GM21576 (cell line): ENCODE measurements at regions not wholly inside any gene's neighbourhood (a gene's known extent, or its start where the extent isn't known, plus 50 kb on each side); places are given as distances from the start of the nearest gene placed in this dataset.

ENCODE experiments used
- ATAC-seq: cut with Tn5 transposase; IDR thresholded peaks from one replicate; pipeline ENCODE4 v1.9.1; 2021; ENCODE audit warnings: mild to moderate bottlenecking, moderate library complexity; ENCODE audit not compliant: unreplicated experiment

DNA sequence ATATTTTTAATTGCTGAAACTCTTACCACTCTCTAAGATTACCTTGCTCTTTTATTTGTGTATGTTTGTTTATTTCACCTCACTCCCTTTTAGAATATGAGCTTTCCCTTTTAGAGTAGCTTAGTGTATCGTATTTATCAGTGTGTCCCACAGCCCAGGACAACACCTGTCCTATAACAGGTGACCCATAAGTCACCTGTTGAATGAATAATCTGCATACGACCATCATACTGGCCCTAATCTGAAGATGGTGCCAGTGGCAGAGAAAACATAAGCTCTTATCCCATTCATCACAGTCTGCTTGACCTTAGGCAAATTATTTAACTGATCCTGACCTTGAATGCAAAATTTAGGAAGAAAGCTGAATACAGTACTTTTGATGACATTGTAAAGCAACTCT lies 254.6 kb upstream of the NR2F2 start:
- no peak for ATAC-seq

DNA sequence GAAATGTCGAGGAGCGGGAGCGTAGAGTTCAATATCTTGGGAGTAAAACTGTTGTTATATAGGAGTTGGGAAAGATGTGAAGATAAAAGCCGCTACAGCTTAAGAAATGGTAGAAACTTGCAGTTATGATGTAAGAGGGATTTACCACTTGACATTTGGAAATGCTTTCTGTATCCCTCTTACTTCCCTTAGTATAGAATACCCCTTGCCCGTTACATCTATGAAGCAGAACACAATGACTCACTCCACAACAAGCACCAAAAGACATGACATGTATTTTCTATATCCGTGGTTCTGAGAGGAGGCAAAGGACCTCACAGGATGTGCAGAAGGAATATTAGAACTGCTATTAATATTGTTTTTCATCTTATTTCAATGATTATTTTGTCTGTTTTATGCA lies 254.2 kb upstream of the NR2F2 start:
- no peak for ATAC-seq

DNA sequence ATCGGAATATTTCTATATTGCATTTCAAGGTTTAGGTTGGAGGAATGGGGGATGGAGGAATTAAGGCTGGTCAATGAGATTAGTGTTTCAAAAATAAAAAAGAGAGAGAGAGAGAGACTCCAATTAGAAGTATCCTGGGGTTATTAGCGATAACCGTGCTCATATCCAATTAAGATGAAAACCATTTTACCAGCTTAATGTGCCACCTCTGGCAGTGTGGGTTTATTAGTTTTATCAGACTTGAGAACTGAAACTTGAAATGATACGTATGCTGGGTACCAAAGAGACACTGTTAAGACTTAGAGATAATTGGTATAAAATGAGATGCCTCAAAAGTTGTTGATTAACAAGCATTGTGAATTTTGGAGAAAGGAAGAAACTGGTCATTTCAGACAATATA lies 251.5 kb upstream of the NR2F2 start:
- no peak for ATAC-seq

DNA sequence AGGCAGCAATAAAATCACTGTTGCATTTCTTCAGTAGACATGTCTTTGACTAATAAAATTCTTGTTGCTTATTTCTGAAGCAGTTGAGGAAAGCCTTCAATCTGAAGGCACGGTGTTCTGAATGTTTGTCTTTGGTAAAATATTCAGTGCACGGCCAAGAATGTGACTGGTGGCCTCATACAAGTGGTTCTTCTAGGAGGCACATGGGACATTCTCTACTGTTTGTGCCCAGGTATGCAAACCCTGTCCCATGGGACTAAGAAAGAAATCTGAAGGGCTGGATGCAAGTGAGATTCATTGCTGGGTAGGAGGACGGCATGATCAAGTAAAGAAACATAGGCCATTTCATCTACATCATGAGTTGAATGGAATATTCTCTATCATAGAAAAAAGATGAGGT lies 250.6 kb upstream of the NR2F2 start:
- ATAC-seq = no peak

DNA sequence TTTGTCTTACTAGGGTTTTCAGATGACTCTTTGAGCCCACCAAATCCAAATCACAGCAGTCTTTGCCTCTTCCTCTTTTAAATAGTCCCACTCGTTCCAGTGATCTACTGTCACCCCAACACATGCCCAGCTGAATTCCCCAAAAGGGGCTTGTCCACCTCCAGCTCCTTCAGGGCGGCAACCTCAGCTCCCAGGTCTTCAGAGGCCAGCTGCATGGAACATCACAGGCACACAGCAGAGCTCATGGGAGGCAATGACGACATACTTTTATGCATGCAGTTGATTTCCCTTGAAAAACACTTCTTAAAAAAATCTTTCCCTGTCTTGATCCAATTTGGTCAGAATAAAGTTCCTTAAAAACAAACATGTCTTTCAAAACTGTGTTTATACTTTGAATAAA lies 244.3 kb upstream of the NR2F2 start:
- ATAC-seq = no peak

DNA sequence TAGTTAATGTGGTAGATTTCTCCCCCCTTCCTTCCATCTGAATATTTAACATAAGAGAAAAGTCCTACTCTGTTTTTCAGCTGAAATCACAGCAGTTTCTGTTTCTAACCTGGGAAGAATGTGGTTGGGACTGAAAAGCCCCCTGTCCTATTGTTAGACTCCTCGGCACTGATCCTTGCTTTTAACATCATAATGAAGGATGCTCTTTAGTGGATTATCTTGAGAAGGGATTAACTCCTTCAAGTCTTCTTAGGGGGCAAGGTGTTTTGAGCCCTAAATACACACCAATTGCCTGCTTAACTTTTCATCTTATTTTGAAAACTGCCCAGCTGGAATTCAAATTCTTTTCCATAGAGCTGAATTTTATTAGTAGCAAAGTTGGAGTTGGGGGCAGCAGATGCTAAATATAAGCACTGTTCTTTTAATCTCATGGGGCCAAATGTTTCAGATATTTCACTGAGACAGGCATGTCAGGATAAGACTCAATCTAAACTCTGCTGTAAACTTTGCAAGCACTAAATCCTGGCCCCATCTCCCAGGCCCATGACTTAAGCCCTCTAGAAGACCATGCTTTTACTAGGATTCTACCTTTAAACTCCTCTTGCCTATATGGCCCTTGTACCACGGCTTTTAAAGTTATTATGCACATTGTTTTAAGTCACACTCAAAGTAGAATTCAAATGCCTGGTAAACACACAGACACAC lies 243.2 kb upstream of the NR2F2 start:
- ATAC-seq = no peak

DNA sequence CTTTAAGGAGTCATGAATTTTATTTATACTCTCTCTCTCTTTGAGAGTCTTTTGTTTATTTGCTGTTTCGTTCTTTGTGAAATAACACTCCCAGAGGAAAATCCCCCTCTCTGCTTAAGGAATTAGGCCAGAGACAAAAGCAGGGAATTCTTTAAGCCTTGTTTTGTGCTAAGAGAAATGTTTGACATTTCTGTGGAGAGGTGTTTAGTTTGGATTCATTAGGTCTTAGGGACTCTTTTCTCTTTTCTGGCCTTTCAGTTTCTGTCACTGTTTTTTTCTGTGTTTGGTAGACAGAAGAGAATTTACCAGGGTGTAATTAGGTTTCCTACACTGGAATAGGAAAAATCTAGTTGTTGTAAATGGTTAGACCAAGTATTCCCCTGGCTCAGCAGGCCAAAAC lies 241.8 kb upstream of the NR2F2 start:
- ATAC-seq = no peak

DNA sequence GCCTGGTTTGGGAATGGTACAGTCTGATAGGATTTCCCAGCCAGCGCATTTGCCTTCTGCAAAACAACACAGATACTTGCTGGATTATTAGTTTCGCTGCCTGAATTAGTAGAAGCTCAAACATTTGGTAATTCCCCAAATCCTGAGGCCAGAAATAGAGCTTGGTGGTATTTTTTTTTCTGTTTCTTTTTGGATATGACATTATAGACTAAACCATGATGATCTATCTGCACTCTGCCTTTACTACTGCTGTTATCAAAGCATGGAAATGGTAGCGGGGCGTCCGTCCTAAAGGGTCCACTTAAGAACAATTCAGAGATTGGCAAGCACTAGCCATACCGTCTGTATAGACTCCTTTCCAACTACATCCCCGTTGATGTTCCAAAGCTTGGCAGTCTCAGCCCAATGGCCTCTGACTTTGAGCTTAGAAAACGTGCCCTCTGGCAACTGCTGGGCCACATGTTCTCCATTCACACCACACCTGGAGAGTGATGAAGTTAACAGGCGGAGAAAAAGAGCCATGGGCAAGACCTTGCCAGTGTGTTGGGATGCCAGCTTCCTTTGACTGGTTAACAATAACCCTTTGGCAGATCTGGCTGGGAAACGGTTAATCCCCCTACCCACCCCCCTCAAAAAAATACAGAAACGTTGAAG lies 241.0 kb upstream of the NR2F2 start:
- no peak for ATAC-seq

DNA sequence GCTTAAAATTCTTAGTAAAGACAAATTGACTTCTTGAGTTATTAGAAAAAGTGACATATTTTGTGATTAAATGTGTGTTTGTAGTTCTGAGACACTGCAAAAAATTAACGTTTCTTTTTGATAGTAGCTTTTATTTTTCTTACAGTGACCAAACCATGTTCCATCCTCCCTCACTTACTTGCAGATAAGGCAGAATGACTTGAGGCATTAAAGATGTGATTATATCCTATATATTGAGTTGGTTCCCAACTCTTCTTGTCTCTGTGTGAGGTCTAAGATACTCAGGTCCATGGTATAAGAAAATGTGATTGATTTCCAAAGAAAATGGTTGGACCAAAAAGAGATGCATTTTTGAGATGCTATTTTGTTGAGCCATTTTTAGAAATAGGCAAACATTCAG lies 238.3 kb upstream of the NR2F2 start:
- no peak for ATAC-seq

DNA sequence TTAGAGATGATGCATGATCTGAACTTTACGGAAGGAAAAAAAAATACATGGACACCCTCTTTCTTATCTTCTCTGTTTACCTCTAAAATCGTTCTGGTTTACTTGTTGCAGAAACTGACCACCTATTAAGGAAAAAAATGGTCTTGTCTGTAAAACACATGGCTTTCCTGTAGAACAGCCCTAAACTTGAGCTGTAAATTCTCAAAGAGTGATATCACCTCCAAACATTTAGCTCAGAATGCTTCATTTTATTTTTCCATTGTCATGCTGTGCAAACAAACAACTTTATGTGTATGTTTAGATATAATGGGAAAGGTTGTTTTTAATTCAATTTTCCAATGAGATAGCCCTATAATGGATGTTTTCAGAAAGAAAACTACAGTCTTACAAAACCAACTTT lies 237.4 kb upstream of the NR2F2 start:
- no peak for ATAC-seq

DNA sequence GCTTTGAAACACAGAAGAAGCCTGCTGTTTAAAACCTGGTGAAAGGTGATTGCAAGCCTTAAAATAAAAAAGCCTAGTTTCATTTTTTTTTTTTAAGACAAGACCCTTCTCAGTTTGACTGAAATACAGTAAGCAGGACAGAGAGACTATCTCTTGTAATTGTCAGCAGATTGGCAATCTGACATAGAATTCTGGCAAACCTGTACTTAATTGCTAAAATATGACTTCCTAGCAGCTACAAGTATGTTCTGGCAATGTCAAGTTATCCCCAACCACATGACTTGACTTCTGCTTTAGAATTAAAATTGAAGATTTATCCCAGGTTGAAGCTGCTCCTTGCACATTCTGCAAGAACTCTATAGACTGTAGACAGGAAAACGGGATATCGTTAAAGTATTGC lies 232.8 kb upstream of the NR2F2 start:
- ATAC-seq = no peak

DNA sequence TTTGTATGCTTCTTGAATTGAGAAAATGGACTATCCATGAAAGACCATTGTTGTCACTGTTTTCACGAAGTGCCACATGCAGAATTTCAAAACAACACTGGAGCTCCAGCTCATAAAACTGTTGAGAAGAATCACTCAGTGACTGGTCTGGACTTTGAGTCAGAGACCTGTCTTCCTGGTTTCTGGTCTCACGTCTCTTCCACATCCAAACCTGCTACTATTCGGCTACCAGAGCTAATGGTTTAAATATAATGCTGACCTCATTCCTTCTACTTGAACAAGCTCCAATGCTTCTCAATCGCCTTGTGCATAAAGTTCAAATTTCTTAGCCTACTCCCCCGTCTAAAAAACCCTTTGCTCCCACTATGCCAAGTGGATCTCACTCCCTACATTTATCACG lies 227.9 kb upstream of the NR2F2 start:
- no peak for ATAC-seq

DNA sequence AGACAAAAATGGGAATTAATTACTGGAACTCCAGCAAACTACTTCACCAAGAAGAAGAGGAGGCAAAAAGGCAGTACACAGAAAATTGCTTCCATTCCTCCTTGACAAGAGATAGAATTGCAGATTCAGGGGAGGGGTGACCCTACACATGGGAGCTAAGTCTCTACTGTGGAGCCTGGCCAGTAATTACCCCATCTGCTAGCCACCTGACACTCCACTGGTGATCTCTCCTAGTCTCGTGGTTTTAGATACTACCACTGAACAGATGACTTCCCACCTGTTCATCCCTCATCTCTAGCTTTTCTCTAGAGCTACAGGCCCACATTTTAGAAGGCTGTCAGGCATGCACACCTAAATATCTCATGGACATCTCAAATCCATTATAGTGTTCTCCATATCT lies 224.3 kb upstream of the NR2F2 start:
- ATAC-seq = no peak

DNA sequence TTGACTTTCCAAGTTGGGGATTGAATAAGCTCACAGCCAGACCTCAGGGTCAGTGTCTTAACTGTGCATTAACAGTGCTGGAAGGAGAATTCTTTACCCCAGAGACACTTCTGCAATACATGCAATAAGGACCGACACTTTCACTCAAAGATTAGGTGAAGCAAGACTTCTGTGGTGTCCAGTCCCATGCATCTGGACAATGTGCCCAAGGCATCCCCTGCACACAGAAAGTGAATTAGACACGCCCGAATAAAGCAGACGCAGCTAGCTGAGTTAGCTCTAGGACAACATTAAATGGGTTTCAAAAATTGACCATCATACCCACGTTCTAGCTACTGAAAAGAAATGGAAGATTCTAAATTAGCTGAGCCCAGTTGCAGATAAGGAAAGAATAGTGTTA lies 223.9 kb upstream of the NR2F2 start:
- no peak for ATAC-seq

DNA sequence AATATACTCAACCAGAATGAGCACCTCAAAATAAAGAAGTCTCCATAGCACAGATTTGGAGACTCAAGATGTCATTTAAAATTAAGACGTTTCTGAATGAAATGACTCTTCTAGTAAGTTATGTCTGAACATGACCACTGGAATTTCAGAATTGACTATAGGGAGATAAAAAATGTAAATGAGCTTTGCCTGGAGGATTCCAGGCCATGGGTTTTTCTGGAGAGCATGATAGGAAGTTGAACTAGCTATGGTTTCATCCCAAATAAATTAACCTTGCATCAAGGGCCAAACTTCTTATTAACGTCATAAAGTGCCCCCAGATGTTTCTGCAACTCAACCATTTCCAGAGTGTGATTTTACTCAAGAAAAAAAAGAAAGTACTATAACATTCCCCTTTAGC lies 222.6 kb upstream of the NR2F2 start:
- no peak for ATAC-seq

DNA sequence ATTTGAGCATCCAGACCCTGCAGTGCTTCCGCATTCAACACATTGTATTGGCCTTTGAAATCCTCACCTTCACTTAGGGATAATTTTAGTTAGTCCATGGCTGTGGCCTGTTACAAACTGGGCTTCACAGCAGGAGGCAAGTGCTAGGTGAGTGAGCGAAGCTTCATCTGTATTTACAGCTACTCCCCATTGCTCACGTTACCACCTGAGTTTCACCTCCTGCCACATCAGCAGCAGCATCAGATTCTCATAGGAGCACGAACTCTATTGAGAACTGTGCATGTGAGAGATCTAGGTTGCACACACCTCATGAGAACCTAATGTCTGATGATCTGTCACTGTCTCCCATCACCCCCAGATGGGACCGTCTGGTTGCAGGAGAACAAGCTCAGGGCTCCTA lies 222.1 kb upstream of the NR2F2 start:
- ATAC-seq = no peak

DNA sequence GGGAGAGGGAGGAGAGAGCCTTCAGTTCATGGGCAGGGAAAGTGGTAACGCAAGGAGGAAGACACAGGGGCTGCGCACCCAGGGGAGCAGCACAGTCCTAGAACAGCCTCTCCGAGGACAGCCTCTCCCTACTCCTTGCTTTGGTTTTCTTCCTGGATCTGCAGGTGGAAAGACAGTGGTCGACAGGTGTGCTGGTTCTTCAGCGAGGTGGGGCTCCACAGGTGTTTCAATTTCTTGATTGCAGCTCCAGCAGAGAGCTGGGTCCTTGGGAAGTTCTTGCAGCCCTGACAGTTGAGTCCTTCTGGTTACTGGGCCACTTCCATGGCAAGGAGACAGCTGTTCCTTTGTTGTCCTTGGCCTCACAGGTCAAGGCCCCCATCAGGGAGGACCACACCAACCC lies 220.7 kb upstream of the NR2F2 start:
- no peak for ATAC-seq

DNA sequence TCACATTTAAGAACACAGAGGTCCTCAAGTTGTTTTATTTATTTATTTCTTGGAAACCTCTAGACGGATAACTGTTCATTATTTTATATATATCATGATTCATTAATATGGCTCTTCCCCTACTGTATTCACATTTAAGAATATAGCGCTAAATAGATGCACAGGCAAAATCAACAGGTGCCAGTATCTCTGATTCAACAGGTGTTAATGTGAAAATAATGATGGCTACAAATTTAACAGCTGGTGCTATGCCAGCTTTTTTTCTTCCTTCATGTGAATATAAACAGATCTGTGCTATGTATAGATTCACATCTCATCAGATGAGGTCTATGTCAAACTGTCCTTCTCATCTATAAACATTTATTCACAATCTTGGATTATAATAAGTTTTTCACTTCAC lies 218.5 kb upstream of the NR2F2 start:
- ATAC-seq = no peak

DNA sequence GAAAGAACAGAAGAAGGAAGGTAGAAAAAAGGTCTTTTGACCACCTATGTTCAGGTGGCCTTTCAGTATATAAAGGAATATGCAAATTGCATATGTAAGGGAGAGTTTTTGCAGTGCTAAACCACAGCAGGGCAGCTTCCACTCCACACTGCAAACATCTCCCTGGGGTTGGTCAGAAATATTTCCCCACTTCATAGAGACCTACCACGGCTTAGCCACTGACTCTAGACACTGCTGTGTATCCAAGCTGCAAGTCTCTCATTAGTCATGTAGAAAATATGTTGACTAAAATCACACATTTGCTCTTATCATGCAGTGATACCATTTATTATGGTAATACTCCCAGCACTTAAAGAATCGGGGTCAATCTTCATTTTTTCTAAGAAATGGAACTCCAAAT lies 214.9 kb upstream of the NR2F2 start:
- ATAC-seq = no peak

DNA sequence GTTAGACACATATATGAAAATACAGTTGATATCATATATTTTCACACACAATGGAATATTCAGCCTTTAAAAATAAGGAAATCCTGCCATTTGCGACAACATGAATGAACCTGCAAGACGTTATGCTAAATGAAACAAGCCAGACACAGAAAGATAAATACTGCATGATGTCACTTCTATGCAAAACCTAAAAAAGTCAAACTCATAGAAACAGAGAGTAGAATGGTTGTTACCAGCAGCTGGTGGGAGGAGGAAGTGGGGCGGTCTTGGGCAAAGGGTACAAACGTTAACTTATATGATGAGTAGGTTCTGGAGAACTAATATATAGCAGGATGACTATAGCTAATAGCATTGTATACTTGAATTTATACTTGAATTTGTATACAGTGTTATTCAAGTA lies 213.2 kb upstream of the NR2F2 start:
- ATAC-seq = no peak

DNA sequence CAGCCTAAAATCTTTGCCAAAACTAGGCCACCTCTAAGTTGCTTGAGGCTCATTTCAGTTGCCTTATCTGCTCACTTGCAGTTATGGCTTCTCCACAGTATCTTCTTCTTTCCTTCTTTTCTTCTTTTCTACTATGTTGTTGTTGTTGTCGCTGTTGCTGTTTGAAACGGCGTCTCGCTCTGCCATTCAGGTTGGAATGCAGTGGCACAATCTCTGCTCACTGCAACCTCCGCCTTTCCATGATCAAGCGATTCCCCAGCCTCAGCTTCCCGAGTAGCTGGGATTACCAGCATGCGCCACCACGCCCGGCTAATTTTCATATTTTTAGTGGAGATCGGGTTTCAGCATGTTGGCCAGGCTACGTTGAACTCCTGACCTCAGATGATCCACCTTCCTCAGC lies 210.8 kb upstream of the NR2F2 start:
- no peak for ATAC-seq

DNA sequence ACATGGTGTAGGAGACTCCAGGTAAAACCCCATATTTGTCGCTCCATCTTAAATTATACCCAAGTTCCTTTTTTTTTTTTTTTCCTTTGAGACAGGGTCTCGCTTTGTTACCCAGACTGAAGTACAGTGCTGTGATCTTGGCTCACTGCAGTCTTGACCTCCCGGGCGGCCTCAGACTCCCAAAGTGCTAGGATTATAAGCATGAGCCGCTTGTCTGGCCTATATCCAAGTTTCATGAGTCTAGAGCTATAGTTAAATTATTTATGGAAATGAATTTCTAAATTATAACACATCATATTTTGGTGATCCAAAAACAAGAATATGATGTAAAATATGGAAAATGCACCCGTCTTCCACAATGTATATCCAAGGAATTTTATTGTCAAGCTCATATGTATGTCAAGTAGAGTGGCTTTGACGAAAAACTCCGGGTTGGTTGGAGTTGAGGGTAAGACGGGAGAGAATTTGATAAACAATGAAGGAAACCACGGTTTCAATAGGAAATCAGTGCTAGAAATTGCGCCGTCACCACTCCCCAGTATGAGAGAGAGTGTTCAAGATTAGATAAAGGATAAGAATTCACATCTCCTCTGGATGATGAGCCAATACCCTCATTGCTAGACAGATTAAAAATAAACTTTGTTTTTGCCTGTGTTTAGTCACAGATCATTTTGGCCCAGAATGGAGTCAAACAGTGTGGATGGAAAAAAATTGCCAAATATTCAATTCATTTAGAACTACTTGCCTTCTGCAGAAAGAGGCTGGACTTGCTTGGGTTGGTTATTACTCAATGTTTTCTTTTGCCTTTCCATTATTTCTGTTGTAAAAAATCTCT lies 209.2 kb upstream of the NR2F2 start:
- no peak for ATAC-seq
